T-cell (primary cell): ENCODE measurements at regions not wholly inside any gene's neighbourhood (a gene's known extent, or its start where the extent isn't known, plus 50 kb on each side); places are given as distances from the start of the nearest gene placed in this dataset.

Experiments
- ATAC-seq, 4 experiments: fragments of 200-7000 bp in 3 of 4; fragments of 150-1000 bp in 1 of 4; cut with Tn5 transposase; replicated peaks in 1 of 4; 1 replicate in 3 of 4; 2 replicates in 1 of 4; pipeline ENCODE4 v1.10.0; 2021; ENCODE audit warnings: moderate library complexity in 3 of 4, mild to moderate bottlenecking in 2 of 4, moderate number of reproducible peaks in 1 of 4
- CTCF ChIA-PET, 2 donors: fragments of 300-600 bp; sonication (Branson Sonifier 250); formaldehyde crosslinking; loops; one replicate each; lab custom pipeline; 2022; ENCODE audit warnings: antibody characterized with exemption in 2 of 2; lab: Charles Lee
- POLR2A ChIA-PET, 2 donors: fragments of 300-600 bp; sonication (Branson Sonifier 250); formaldehyde crosslinking; loops; one replicate each; lab custom pipeline; 2022; ENCODE audit warnings: antibody characterized with exemption in 2 of 2; lab: Charles Lee
- DNase-seq, 35 experiments: peaks; one replicate each; pipeline versions ENCODE4 v3.0.0 to v3.0.0-alpha.2; 2013 to 2023
- H3K27ac ChIP-seq: one replicate; pipeline ENCODE4 v1.5.1; 2013; ENCODE audit warnings: low read length
- H3K27me3 ChIP-seq, 2 experiments: replicated peaks in 1 of 2; 1 replicate in 1 of 2; 2 replicates in 1 of 2; pipeline versions ENCODE4 v1.6.1 to v1.7.0; 2013; ENCODE audit warnings: low read length in 1 of 2, mixed read lengths in 1 of 2; ENCODE audit not compliant: control insufficient read depth in 2 of 2, insufficient read depth in 2 of 2; ENCODE audit errors: extremely low read depth in 1 of 2
- H3K36me3 ChIP-seq, 2 donors: 1 replicate in 1 of 2; 2 replicates in 1 of 2; pipeline versions ENCODE4 v1.6.1 to v1.7.0; 2013; ENCODE audit warnings: low read length in 1 of 2; ENCODE audit not compliant: control insufficient read depth in 2 of 2, insufficient read depth in 1 of 2; ENCODE audit errors: extremely low read depth in 1 of 2
- H3K4me1 ChIP-seq, 2 experiments: 1 replicate in 1 of 2; 2 replicates in 1 of 2; pipeline versions ENCODE4 v1.6.1 to v1.7.0; 2013; ENCODE audit warnings: low read length in 2 of 2, mixed read lengths in 1 of 2; ENCODE audit not compliant: insufficient read depth in 2 of 2, control insufficient read depth in 1 of 2; ENCODE audit errors: extremely low read depth in 1 of 2
- H3K4me3 ChIP-seq, 2 donors: 1 replicate in 1 of 2; 2 replicates in 1 of 2; pipeline versions ENCODE4 v1.5.1 to v1.7.0; 2013; ENCODE audit warnings: mild to moderate bottlenecking in 2 of 2, low read length in 1 of 2, moderate library complexity in 1 of 2; ENCODE audit not compliant: control insufficient read depth in 1 of 2; ENCODE audit errors: extremely low read depth in 1 of 2
- H3K9me3 ChIP-seq: 2 replicates; pipeline ENCODE4 v1.7.0; 2013
- H3K27ac Mint-ChIP-seq, 2 donors: one replicate each; pipeline ENCODE4 v1.8.0; 2020 to 2021; ENCODE audit warnings: mild to moderate bottlenecking in 2 of 2, mixed read lengths in 2 of 2
- H3K27me3 Mint-ChIP-seq, 2 donors: one replicate each; pipeline ENCODE4 v1.8.0; 2021 to 2022; ENCODE audit warnings: mixed read lengths in 2 of 2
- H3K36me3 Mint-ChIP-seq: one replicate; pipeline ENCODE4 v1.8.0; 2021; ENCODE audit warnings: mixed read lengths
- H3K4me1 Mint-ChIP-seq, 3 donors: one replicate each; pipeline ENCODE4 v1.8.0; 2020 to 2022; ENCODE audit warnings: mixed read lengths in 3 of 3, mild to moderate bottlenecking in 1 of 3
- H3K4me3 Mint-ChIP-seq, 3 donors: one replicate each; pipeline ENCODE4 v1.8.0; 2020 to 2022; ENCODE audit warnings: mild to moderate bottlenecking in 3 of 3, mixed read lengths in 3 of 3, moderate library complexity in 3 of 3
- H3K9me3 Mint-ChIP-seq, 3 donors: one replicate each; pipeline ENCODE4 v1.8.0; 2020 to 2022; ENCODE audit warnings: mixed read lengths in 3 of 3
- WGBS: methylation state at CpG from one replicate; pipeline ENCODE4 v1.1.5; 2013; ENCODE audit warnings: missing lambda C conversion rate; ENCODE audit not compliant: insufficient coverage; 5-methylcytosine and 5-hydroxymethylcytosine counted together

DNA sequence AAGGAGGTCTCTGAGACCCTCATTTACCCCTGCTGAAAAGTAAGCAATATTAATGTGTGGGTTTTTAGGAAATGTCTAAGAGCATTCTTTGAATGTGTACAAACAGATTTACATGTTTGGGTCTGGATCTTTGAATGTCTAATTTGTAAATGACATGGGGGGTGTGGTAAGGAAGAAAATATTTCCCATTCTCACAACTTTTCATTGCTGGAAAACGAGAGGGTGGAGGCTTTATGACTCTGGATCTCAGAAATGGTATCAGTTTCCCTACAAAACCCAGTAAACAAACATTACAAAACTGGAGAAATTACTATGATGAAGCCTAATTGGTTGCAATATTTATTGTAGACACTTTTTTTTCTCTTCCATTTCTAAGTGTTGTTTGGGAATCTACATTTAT, 98.1 kb upstream of the FOXB1 start:
- ChIA-PET POLR2A (no interaction called here), CTCF (no interaction called here)
- H3K4me3 Mint-ChIP-seq: no peak overlapping the region
- no peaks in the 10 kb centered on the region for H3K4me1 ChIP-seq
- ATAC-seq: no peak
- H3K9me3 ChIP-seq: no peaks in the 10 kb centered on the region
- H3K27me3 ChIP-seq: peaks cover 0 to 6% of the 10 kb centered on the region in 2 experiments
- H3K27ac ChIP-seq: no peak overlapping the region
- H3K4me3 ChIP-seq: no peak overlapping the region
- no peaks in the 10 kb centered on the region for H3K4me1 Mint-ChIP-seq
- no peaks in the 10 kb centered on the region for H3K36me3 ChIP-seq
- no CpG with 5 or more reads among the region's 1 CpG for WGBS
- no peaks in the 10 kb centered on the region for H3K9me3 Mint-ChIP-seq
- H3K27me3 Mint-ChIP-seq: peaks cover 15 to 43% of the 10 kb centered on the region in 2 donors
- no peak for DNase-seq
- H3K36me3 Mint-ChIP-seq: no peaks in the 10 kb centered on the region
- no peak overlapping the region for H3K27ac Mint-ChIP-seq

DNA sequence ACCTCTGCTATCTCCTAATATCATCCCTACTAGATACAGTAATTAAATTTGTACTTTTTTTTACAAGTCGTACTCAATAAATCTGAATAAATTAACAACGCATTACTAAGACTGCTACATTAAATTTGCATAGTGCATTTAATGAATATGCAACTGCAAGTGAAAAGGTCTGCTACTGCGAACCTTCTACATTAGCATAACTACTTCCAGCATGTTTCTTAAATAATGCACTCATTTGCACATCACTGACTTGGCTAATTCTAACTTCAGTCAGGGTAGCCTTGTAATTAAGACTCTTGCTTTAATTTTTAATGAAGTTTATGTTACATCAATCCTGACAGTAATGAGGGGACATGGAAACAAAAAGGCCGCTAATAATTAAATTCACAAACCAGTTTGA, 98.9 kb upstream of the FOXB1 start:
- H3K4me1 Mint-ChIP-seq: no peaks in the 10 kb centered on the region
- H3K4me3 Mint-ChIP-seq: no peak overlapping the region
- ChIA-PET CTCF (interaction anchor here in 1 of 2 donors (0.9 kb wide), 1 partner anchor 28 kb away, joined by 3 read pairs; no protein-coding TSS in a partner anchor), POLR2A (no interaction called here)
- H3K9me3 Mint-ChIP-seq: no peaks in the 10 kb centered on the region
- no peak for DNase-seq
- H3K4me3 ChIP-seq: no peak overlapping the region
- ATAC-seq: no peak
- no peaks in the 10 kb centered on the region for H3K36me3 Mint-ChIP-seq
- no peaks in the 10 kb centered on the region for H3K9me3 ChIP-seq
- no peak overlapping the region for H3K27ac Mint-ChIP-seq
- no peaks in the 10 kb centered on the region for H3K36me3 ChIP-seq
- H3K27me3 Mint-ChIP-seq: peaks cover 13 to 41% of the 10 kb centered on the region in 2 donors
- WGBS: no CpG with 5 or more reads among the region's 4 CpGs
- H3K27me3 ChIP-seq: peaks cover 0 to 6% of the 10 kb centered on the region in 2 experiments
- no peaks in the 10 kb centered on the region for H3K4me1 ChIP-seq
- H3K27ac ChIP-seq: no peak overlapping the region

DNA sequence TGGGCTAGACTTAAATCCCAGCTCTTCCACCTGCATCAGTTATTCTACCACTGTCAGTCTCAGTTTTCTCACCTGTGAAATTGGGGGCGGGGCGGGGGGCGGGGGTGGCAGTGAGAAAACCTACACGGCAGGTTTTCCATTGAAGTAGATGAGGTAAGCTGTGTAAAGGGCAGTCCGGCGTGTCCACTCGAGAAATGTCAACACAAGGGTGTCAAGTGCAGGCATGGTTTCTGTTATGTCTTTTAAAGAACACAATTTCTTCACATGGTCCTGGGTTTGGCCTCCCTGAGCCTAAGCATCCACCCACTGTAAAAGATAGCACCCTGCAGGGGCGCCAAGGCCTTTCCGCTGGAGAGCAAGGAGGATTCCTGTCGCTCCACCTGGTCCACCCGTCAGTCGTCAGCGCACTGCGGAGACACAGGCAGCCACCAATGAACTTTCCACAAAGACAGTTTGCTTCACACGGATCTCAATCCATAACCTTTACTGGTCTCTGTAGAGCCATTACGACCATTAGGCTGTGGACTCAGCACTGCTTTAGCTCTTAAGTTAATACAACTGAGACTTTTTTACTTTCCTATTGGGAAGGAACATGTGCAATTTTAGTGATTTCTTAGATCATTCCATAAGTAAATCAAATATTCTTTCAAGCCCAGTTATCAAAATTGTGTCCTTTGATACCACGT, 99.5 kb upstream of the FOXB1 start:
- peaks cover 0 to 4% of the 10 kb centered on the region in 2 experiments for H3K27me3 ChIP-seq
- DNase-seq (no peak), ATAC-seq (no peak)
- H3K4me3 Mint-ChIP-seq: no peak overlapping the region
- 89% methylated on average over 7 of the region's 17 CpGs for WGBS
- no peaks in the 10 kb centered on the region for H3K4me1 ChIP-seq
- H3K9me3 ChIP-seq: no peaks in the 10 kb centered on the region
- H3K4me1 Mint-ChIP-seq: no peaks in the 10 kb centered on the region
- H3K36me3 Mint-ChIP-seq: no peaks in the 10 kb centered on the region
- H3K36me3 ChIP-seq: no peaks in the 10 kb centered on the region
- H3K27ac Mint-ChIP-seq: no peak overlapping the region
- H3K4me3 ChIP-seq: no peak overlapping the region
- H3K27ac ChIP-seq: no peak overlapping the region
- H3K9me3 Mint-ChIP-seq: no peaks in the 10 kb centered on the region
- CTCF ChIA-PET: interaction anchor here in 1 of 2 donors (0.9 kb wide), 1 partner anchor 28 kb away, joined by 3 read pairs; no protein-coding TSS in a partner anchor
- peaks cover 13 to 39% of the 10 kb centered on the region in 2 donors for H3K27me3 Mint-ChIP-seq
- POLR2A ChIA-PET: no interaction called here

DNA sequence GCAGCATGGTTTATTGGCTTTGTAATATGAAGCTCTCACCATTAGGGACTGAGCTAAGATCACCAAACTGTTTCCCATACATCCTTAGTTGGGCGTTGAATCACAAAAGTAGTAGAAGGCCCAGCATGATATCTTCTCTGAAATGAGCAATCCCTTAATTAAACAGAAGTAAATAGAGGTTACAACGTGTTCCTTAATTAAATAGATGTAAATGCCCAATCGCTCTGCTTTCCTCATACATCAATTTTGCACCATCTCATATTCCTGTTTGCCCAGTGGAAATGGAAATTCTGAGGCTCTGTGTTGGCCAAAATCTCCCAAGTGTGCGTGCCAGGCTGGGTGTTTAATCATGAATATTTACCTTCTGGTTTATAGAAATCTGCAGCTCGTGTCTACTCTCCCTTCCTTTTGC, 107.4 kb upstream of the FOXB1 start:
- Histone ChIP-seq H3K9me3 (no peaks in the 10 kb centered on the region), H3K27ac (no peak overlapping the region), H3K36me3 (no peaks in the 10 kb centered on the region), H3K27me3 (no peaks in the 10 kb centered on the region), H3K4me3 (no peak overlapping the region), H3K4me1 (no peaks in the 10 kb centered on the region)
- Mint-ChIP-seq H3K36me3 (no peaks in the 10 kb centered on the region), H3K4me1 (no peaks in the 10 kb centered on the region), H3K9me3 (no peaks in the 10 kb centered on the region), H3K27me3 (peaks cover 0 to 4% of the 10 kb centered on the region in 2 donors), H3K4me3 (no peak overlapping the region), H3K27ac (no peak overlapping the region)
- ChIA-PET CTCF (no interaction called here), POLR2A (no interaction called here)
- 71% methylated on average over 1 of the region's 5 CpGs for WGBS
- no peak for ATAC-seq
- DNase-seq: no peak

DNA sequence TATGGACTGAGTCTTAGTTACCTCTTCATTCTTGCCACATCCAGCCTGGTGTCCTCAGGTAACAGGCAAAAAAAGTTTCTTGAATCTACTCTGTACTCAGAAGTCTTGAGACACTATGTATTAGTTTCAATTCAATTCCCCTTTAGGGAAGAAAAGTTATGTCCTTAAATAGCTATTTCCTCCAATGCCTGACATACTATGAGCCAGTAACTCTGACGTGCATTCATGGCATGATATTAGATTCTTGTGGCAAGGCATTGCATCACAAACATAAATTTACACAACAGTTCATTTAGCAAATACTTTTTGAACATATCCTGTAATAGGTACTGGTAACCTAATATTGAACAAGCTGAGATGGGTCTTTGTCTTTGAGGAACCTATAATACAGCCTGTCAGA, 109.3 kb upstream of the FOXB1 start:
- ATAC-seq (no peak), DNase-seq (no peak)
- no peaks in the 10 kb centered on the region for H3K27me3 ChIP-seq
- POLR2A ChIA-PET: no interaction called here
- H3K9me3 ChIP-seq: no peaks in the 10 kb centered on the region
- no peaks in the 10 kb centered on the region for H3K36me3 ChIP-seq
- H3K4me3 ChIP-seq: no peak overlapping the region
- CTCF ChIA-PET: no interaction called here
- H3K4me1 ChIP-seq: no peaks in the 10 kb centered on the region
- no peaks in the 10 kb centered on the region for H3K36me3 Mint-ChIP-seq
- no CpG with 5 or more reads among the region's 1 CpG for WGBS
- H3K27ac ChIP-seq: no peak overlapping the region
- no peak overlapping the region for H3K4me3 Mint-ChIP-seq
- peaks cover 0 to 2% of the 10 kb centered on the region in 2 donors for H3K27me3 Mint-ChIP-seq
- H3K9me3 Mint-ChIP-seq: no peaks in the 10 kb centered on the region
- no peak overlapping the region for H3K27ac Mint-ChIP-seq
- H3K4me1 Mint-ChIP-seq: no peaks in the 10 kb centered on the region

DNA sequence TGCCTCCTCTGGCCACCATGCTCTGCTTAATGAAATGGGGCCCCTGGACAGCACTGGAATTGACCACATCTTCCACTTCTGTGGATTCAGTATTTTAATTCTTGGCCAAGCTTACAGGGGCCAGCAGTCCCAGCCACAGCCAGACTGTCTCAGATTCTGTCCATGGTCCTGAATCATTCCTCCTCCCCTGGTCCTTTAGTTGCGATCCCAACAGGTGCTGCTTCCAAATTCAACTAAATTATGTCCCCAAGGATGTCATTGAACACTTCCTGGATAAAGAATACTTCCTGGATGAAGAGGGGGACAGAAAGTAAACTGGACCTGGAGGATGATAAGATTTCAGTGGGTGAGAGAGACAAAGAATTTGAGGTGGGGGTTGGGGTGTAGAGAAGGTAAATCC, 111.1 kb upstream of the FOXB1 start:
- no peak for ATAC-seq
- Mint-ChIP-seq H3K36me3 (no peaks in the 10 kb centered on the region), H3K9me3 (no peaks in the 10 kb centered on the region), H3K27ac (no peak overlapping the region), H3K27me3 (peaks cover 0 to 2% of the 10 kb centered on the region in 2 donors), H3K4me3 (no peak overlapping the region), H3K4me1 (no peaks in the 10 kb centered on the region)
- whole genome bisulfite sequencing: no CpG with 5 or more reads among the region's 1 CpG
- Histone ChIP-seq H3K27ac (no peak overlapping the region), H3K36me3 (no peaks in the 10 kb centered on the region), H3K9me3 (no peaks in the 10 kb centered on the region), H3K27me3 (no peaks in the 10 kb centered on the region), H3K4me3 (no peak overlapping the region), H3K4me1 (no peaks in the 10 kb centered on the region)
- POLR2A ChIA-PET: interaction anchor here in 1 of 2 donors (0.6 kb wide), 1 partner anchor 166 kb away, joined by 3 read pairs; no protein-coding TSS in a partner anchor
- no peak for DNase-seq
- CTCF ChIA-PET: no interaction called here
